ENCODE measurements at regions not wholly inside any gene's neighbourhood (a gene's known extent, or its start where the extent isn't known, plus 50 kb on each side); places are given as distances from the start of the nearest gene placed in this dataset.

DNA sequence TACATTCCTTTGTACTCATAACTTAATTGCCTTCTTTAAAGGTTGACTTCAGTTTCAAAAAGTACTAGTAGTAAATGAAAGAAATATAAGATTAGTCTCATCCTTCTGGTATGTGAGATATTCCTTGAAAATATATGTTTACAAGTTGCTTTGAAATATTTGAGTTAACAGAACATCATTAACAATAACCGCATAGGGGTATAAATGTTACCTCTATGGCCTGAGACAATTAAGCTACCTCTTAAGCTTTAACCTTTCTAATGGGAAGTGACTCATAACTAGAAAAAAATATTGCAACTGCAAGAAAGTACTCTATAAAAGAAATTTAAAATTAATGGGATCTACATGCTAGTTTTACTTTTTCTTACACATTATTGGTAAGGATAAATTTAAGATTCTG is 399.0 kb downstream of the CDH10 start:
- DNase-seq (ENCODE audit: low spot score), result no peak
- no peaks in the 10 kb centered on the region for H3K27me3 ChIP-seq (ENCODE audit: control insufficient read depth in 3 of 3, insufficient read depth in 3 of 3, low read depth in 1 of 3, low read length in 3 of 3)
- no peak overlapping the region for H2AFZ ChIP-seq (ENCODE audit: low read length)
- no CpG with 5 or more reads among the region's 1 CpG for WGBS, 2 donors (ENCODE audit: extremely low coverage in 2 of 2, insufficient read length in 2 of 2, insufficient replicate concordance in 1 of 2)
- H2BK12ac ChIP-seq (ENCODE audit: low read length), result no peak overlapping the region
- no peak overlapping the region for H2AK5ac ChIP-seq (ENCODE audit: low read depth, low read length)
- H3K4me1 ChIP-seq (ENCODE audit: control insufficient read depth in 2 of 2, insufficient read depth in 1 of 2, low read depth in 1 of 2, low read length in 2 of 2), result no peaks in the 10 kb centered on the region
- H3K14ac ChIP-seq (ENCODE audit: low read length), result no peak overlapping the region
- H3K36me3 ChIP-seq (replicated peaks in 1 of 2; ENCODE audit: control insufficient read depth in 2 of 2, insufficient read depth in 2 of 2, low read length in 2 of 2), result no peaks in the 10 kb centered on the region
- H3K9me3 ChIP-seq (replicated peaks in 1 of 2; ENCODE audit: control insufficient read depth in 2 of 2, insufficient read depth in 1 of 2, low read depth in 1 of 2, low read length in 2 of 2), result no peaks in the 10 kb centered on the region
- no peak overlapping the region for H3K4ac ChIP-seq (ENCODE audit: low read length)
- H3K23ac ChIP-seq (ENCODE audit: low read depth, low read length, poor library complexity), result no peak overlapping the region
- H4K8ac ChIP-seq (ENCODE audit: low read depth, low read length), result no peak overlapping the region
- no peak overlapping the region for H2BK15ac ChIP-seq (ENCODE audit: low read length)
- no peak overlapping the region for H3K4me3 ChIP-seq (ENCODE audit: low read length in 2 of 2)
- H3K18ac ChIP-seq (ENCODE audit: low read length), result no peak overlapping the region
- H2BK120ac ChIP-seq (ENCODE audit: low read depth, low read length), result no peak overlapping the region
- no peak overlapping the region for H3K27ac ChIP-seq (replicated peaks; ENCODE audit: low read length)
- no peak overlapping the region for H4K91ac ChIP-seq (ENCODE audit: low read depth, low read length, poor library complexity)
- no peak overlapping the region for H2BK5ac ChIP-seq (ENCODE audit: low read length)
- H3K79me1 ChIP-seq (ENCODE audit: low read depth, low read length), result no peaks in the 10 kb centered on the region
- no peak overlapping the region for H3K9ac ChIP-seq (ENCODE audit: low read depth, low read length, poor library complexity)
- H3K4me2 ChIP-seq (ENCODE audit: insufficient read depth, low read length, poor library complexity, severe bottlenecking), result no peak overlapping the region

DNA sequence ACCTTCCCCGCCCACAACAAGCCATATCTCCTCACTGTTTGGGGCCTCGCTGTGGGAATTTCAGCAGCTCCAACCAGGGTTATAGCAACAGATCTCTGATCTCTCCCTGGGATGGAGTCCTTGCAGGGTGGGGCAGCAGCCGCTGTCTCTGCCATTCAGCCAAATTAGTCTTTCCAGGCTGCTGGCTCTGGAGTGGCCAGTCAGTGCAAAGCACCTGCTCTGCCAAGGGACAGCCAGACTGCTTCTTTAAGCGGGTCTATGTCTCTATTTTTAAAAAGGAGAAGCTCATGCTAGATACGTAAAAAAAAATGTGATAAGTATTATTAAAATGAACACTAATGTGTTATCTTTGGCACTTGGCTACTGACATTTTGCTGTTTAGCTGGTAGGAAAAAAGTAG is 380.2 kb downstream of the CDH10 start:
- H3K27ac ChIP-seq (replicated peaks; ENCODE audit: low read length), result no peak overlapping the region

DNA sequence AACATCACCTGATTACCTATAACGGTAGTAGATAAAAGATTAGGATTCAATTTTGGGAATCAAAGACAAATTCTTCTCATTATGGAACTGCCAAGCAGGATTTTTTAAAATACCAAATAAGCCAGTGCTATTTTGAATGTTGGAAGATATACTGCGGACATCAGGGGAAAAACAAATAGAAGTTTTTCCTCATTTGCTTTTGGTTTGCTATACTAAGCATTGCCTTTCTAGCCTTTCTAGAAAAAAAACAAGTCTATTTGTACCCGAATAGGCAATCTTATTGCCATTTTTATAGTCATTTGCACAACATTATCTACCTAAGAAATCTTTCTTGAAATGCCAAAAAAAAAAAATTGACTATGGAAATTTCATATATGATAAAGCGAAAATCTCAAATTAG is 379.5 kb downstream of the CDH10 start:
- no peaks in the 10 kb centered on the region for H3K4me1 ChIP-seq (ENCODE audit: control insufficient read depth in 2 of 2, insufficient read depth in 1 of 2, low read depth in 1 of 2, low read length in 2 of 2)
- no peak overlapping the region for H3K14ac ChIP-seq (ENCODE audit: low read length)
- no peaks in the 10 kb centered on the region for H3K9me3 ChIP-seq (replicated peaks in 1 of 2; ENCODE audit: control insufficient read depth in 2 of 2, insufficient read depth in 1 of 2, low read depth in 1 of 2, low read length in 2 of 2)
- no peak overlapping the region for H3K4me3 ChIP-seq (ENCODE audit: low read length in 2 of 2)
- no peaks in the 10 kb centered on the region for H3K79me1 ChIP-seq (ENCODE audit: low read depth, low read length)
- no peaks in the 10 kb centered on the region for H3K27me3 ChIP-seq (ENCODE audit: control insufficient read depth in 3 of 3, insufficient read depth in 3 of 3, low read depth in 1 of 3, low read length in 3 of 3)
- H3K4me2 ChIP-seq (ENCODE audit: insufficient read depth, low read length, poor library complexity, severe bottlenecking), result no peak overlapping the region
- H2BK12ac ChIP-seq (ENCODE audit: low read length), result no peak overlapping the region
- no peak overlapping the region for H2AK5ac ChIP-seq (ENCODE audit: low read depth, low read length)
- H3K27ac ChIP-seq (replicated peaks; ENCODE audit: low read length), result no peak overlapping the region
- H4K91ac ChIP-seq (ENCODE audit: low read depth, low read length, poor library complexity), result no peak overlapping the region
- H3K9ac ChIP-seq (ENCODE audit: low read depth, low read length, poor library complexity), result no peak overlapping the region
- no peak overlapping the region for H3K18ac ChIP-seq (ENCODE audit: low read length)
- H3K4ac ChIP-seq (ENCODE audit: low read length), result no peak overlapping the region
- no peak overlapping the region for H2BK5ac ChIP-seq (ENCODE audit: low read length)
- no peak overlapping the region for H4K8ac ChIP-seq (ENCODE audit: low read depth, low read length)
- no peak for DNase-seq (ENCODE audit: low spot score)
- no peak overlapping the region for H3K23ac ChIP-seq (ENCODE audit: low read depth, low read length, poor library complexity)
- H2AFZ ChIP-seq (ENCODE audit: low read length), result no peak overlapping the region
- no peak overlapping the region for H2BK120ac ChIP-seq (ENCODE audit: low read depth, low read length)
- WGBS, 2 donors (ENCODE audit: extremely low coverage in 2 of 2, insufficient read length in 2 of 2, insufficient replicate concordance in 1 of 2), result no CpG with 5 or more reads among the region's 4 CpGs
- H2BK15ac ChIP-seq (ENCODE audit: low read length), result no peak overlapping the region
- no peaks in the 10 kb centered on the region for H3K36me3 ChIP-seq (replicated peaks in 1 of 2; ENCODE audit: control insufficient read depth in 2 of 2, insufficient read depth in 2 of 2, low read length in 2 of 2)

More for the DNA sequence above, 380.2 kb downstream of the CDH10 start:
- no peak for DNase-seq (ENCODE audit: low spot score)
- H3K9me3 ChIP-seq (replicated peaks in 1 of 2; ENCODE audit: control insufficient read depth in 2 of 2, insufficient read depth in 1 of 2, low read depth in 1 of 2, low read length in 2 of 2), result no peaks in the 10 kb centered on the region
- no CpG with 5 or more reads among the region's 5 CpGs for WGBS, 2 donors (ENCODE audit: extremely low coverage in 2 of 2, insufficient read length in 2 of 2, insufficient replicate concordance in 1 of 2)
- no peak overlapping the region for H2BK15ac ChIP-seq (ENCODE audit: low read length)
- no peak overlapping the region for H2BK120ac ChIP-seq (ENCODE audit: low read depth, low read length)
- no peak overlapping the region for H3K4me3 ChIP-seq (ENCODE audit: low read length in 2 of 2)
- no peak overlapping the region for H2BK12ac ChIP-seq (ENCODE audit: low read length)
- H4K8ac ChIP-seq (ENCODE audit: low read depth, low read length), result no peak overlapping the region
- no peak overlapping the region for H3K14ac ChIP-seq (ENCODE audit: low read length)
- H3K4me2 ChIP-seq (ENCODE audit: insufficient read depth, low read length, poor library complexity, severe bottlenecking), result no peak overlapping the region
- no peak overlapping the region for H4K91ac ChIP-seq (ENCODE audit: low read depth, low read length, poor library complexity)
- H3K9ac ChIP-seq (ENCODE audit: low read depth, low read length, poor library complexity), result no peak overlapping the region
- no peaks in the 10 kb centered on the region for H3K79me1 ChIP-seq (ENCODE audit: low read depth, low read length)
- H2BK5ac ChIP-seq (ENCODE audit: low read length), result no peak overlapping the region
- H3K4me1 ChIP-seq (ENCODE audit: control insufficient read depth in 2 of 2, insufficient read depth in 1 of 2, low read depth in 1 of 2, low read length in 2 of 2), result no peaks in the 10 kb centered on the region
- no peaks in the 10 kb centered on the region for H3K36me3 ChIP-seq (replicated peaks in 1 of 2; ENCODE audit: control insufficient read depth in 2 of 2, insufficient read depth in 2 of 2, low read length in 2 of 2)
- H2AFZ ChIP-seq (ENCODE audit: low read length), result no peak overlapping the region
- no peak overlapping the region for H3K23ac ChIP-seq (ENCODE audit: low read depth, low read length, poor library complexity)
- no peaks in the 10 kb centered on the region for H3K27me3 ChIP-seq (ENCODE audit: control insufficient read depth in 3 of 3, insufficient read depth in 3 of 3, low read depth in 1 of 3, low read length in 3 of 3)
- no peak overlapping the region for H2AK5ac ChIP-seq (ENCODE audit: low read depth, low read length)
- H3K18ac ChIP-seq (ENCODE audit: low read length), result no peak overlapping the region
- no peak overlapping the region for H3K4ac ChIP-seq (ENCODE audit: low read length)

- Histone ChIP-seq H3K4me3 (ENCODE audit: low read length in 2 of 2) (no peak overlapping the region), H3K27me3 (ENCODE audit: control insufficient read depth in 3 of 3, insufficient read depth in 3 of 3, low read depth in 1 of 3, low read length in 3 of 3) (no peaks in the 10 kb centered on the region), H3K79me1 (ENCODE audit: low read depth, low read length) (no peaks in the 10 kb centered on the region), H4K8ac (ENCODE audit: low read depth, low read length) (no peak overlapping the region), H4K91ac (ENCODE audit: low read depth, low read length, poor library complexity) (no peak overlapping the region), H2AFZ (ENCODE audit: low read length) (no peak overlapping the region), H3K14ac (ENCODE audit: low read length) (no peak overlapping the region), H3K9ac (ENCODE audit: low read depth, low read length, poor library complexity) (no peak overlapping the region), H2AK5ac (ENCODE audit: low read depth, low read length) (no peak overlapping the region), H2BK5ac (ENCODE audit: low read length) (no peak overlapping the region), H3K9me3 (replicated peaks in 1 of 2; ENCODE audit: control insufficient read depth in 2 of 2, insufficient read depth in 1 of 2, low read depth in 1 of 2, low read length in 2 of 2) (no peaks in the 10 kb centered on the region), H3K18ac (ENCODE audit: low read length) (no peak overlapping the region), H3K27ac (replicated peaks; ENCODE audit: low read length) (no peak overlapping the region), H3K36me3 (replicated peaks in 1 of 2; ENCODE audit: control insufficient read depth in 2 of 2, insufficient read depth in 2 of 2, low read length in 2 of 2) (no peaks in the 10 kb centered on the region), H3K23ac (ENCODE audit: low read depth, low read length, poor library complexity) (no peak overlapping the region), H3K4me1 (ENCODE audit: control insufficient read depth in 2 of 2, insufficient read depth in 1 of 2, low read depth in 1 of 2, low read length in 2 of 2) (no peaks in the 10 kb centered on the region), H2BK120ac (ENCODE audit: low read depth, low read length) (no peak overlapping the region), H3K4me2 (ENCODE audit: insufficient read depth, low read length, poor library complexity, severe bottlenecking) (no peak overlapping the region), H2BK12ac (ENCODE audit: low read length) (no peak overlapping the region), H3K4ac (ENCODE audit: low read length) (no peak overlapping the region), H2BK15ac (ENCODE audit: low read length) (no peak overlapping the region)
- DNase-seq (ENCODE audit: low spot score), result no peak
- WGBS, 2 donors (ENCODE audit: extremely low coverage in 2 of 2, insufficient read length in 2 of 2, insufficient replicate concordance in 1 of 2), result no CpG with 5 or more reads among the region's 2 CpGs
Measured at GRCh38 chr5:24268482-24269056, 376.2 kb downstream of the CDH10 start.
